Karpas-422 (cell line): ENCODE measurements at regions not wholly inside any gene's neighbourhood (a gene's known extent, or its start where the extent isn't known, plus 50 kb on each side); places are given as distances from the start of the nearest gene placed in this dataset.

Experiments used
- DNase-seq: peaks from one replicate; pipeline ENCODE4 v3.0.0-alpha.2; 2015
- H2AFZ ChIP-seq: fragments of 200-600 bp; sonication (generic); 2 replicates; pipeline ENCODE4 v1.6.1; 2014; ENCODE audit warnings: antibody characterized with exemption, low read length, mixed read lengths
- H3K27ac ChIP-seq: fragments of 200-600 bp; sonication (generic); 2 replicates; pipeline ENCODE4 v1.5.1; 2014; ENCODE audit warnings: mild to moderate bottlenecking, low read length, moderate library complexity
- H3K27me3 ChIP-seq: fragments of 200-600 bp; sonication (generic); 2 replicates; pipeline ENCODE4 v1.6.1; 2014; ENCODE audit warnings: low read length, mixed read lengths
- H3K36me3 ChIP-seq: fragments of 200-600 bp; sonication (generic); 2 replicates; pipeline ENCODE4 v1.6.1; 2014; ENCODE audit warnings: low read length, mixed read lengths; ENCODE audit not compliant: insufficient read depth
- H3K4me1 ChIP-seq: fragments of 200-600 bp; sonication (generic); 2 replicates; pipeline ENCODE4 v1.6.1; 2014; ENCODE audit warnings: mild to moderate bottlenecking, low read length, mixed read lengths
- H3K4me2 ChIP-seq: fragments of 200-600 bp; sonication (generic); 2 replicates; pipeline ENCODE4 v1.6.1; 2014; ENCODE audit warnings: low read length, low read depth, mild to moderate bottlenecking; ENCODE audit not compliant: poor library complexity, severe bottlenecking
- H3K4me3 ChIP-seq: fragments of 200-600 bp; sonication (generic); 2 replicates; pipeline ENCODE4 v1.5.1; 2014; ENCODE audit warnings: mild to moderate bottlenecking, antibody characterized with exemption, low read length, mixed read lengths
- H3K79me2 ChIP-seq: fragments of 200-600 bp; sonication (generic); 2 replicates; pipeline ENCODE4 v1.6.1; 2014; ENCODE audit warnings: mild to moderate bottlenecking, low read length, mixed read lengths
- H3K9ac ChIP-seq: fragments of 200-600 bp; sonication (generic); 2 replicates; pipeline ENCODE4 v1.6.0; 2014; ENCODE audit warnings: low read length
- H3K9me2 ChIP-seq: fragments of 200-600 bp; sonication (generic), shearing (Covaris generic); replicated peaks from 2 replicates; pipeline ENCODE4 v1.6.0; 2014; ENCODE audit warnings: mild to moderate bottlenecking, low read length, moderate library complexity; ENCODE audit not compliant: insufficient read depth
- H3K9me3 ChIP-seq: fragments of 300-700, 200-600 bp; sonication (generic); 2 replicates; pipeline ENCODE4 v1.6.1; 2014; ENCODE audit warnings: low read length, mixed read lengths
- H4K20me1 ChIP-seq: fragments of 200-600 bp; sonication (generic); 2 replicates; pipeline ENCODE4 v1.6.1; 2014; ENCODE audit warnings: mild to moderate bottlenecking, antibody characterized with exemption, low read length, low read depth; ENCODE audit not compliant: insufficient read depth

GRCh38 chr15:50828610-50829206 lies 63.2 kb upstream of the SPPL2A start:
- H3K4me2 ChIP-seq, result no peak overlapping the region
- no peak overlapping the region for H3K4me3 ChIP-seq
- no peaks in the 10 kb centered on the region for H3K27me3 ChIP-seq
- H3K27ac ChIP-seq, result no peak overlapping the region
- no peak overlapping the region for H2AFZ ChIP-seq
- no peak overlapping the region for H3K9ac ChIP-seq
- H3K36me3 ChIP-seq, result no peaks in the 10 kb centered on the region
- no peaks in the 10 kb centered on the region for H3K4me1 ChIP-seq
- H3K9me2 ChIP-seq, result no peaks in the 10 kb centered on the region
- H3K79me2 ChIP-seq, result no peaks in the 10 kb centered on the region
- no peaks in the 10 kb centered on the region for H3K9me3 ChIP-seq
- no peaks in the 10 kb centered on the region for H4K20me1 ChIP-seq
- DNase-seq, result no peak

GRCh38 chr15:50825946-50826345 lies 60.4 kb upstream of the SPPL2A start:
- Histone ChIP-seq H3K27ac (no peak overlapping the region), H2AFZ (no peak overlapping the region), H3K4me1 (no peaks in the 10 kb centered on the region), H3K9me2 (no peaks in the 10 kb centered on the region), H3K4me2 (no peak overlapping the region), H3K27me3 (no peaks in the 10 kb centered on the region), H3K9me3 (no peaks in the 10 kb centered on the region), H3K9ac (no peak overlapping the region), H4K20me1 (no peaks in the 10 kb centered on the region), H3K79me2 (no peaks in the 10 kb centered on the region), H3K4me3 (no peak overlapping the region), H3K36me3 (no peaks in the 10 kb centered on the region)
- DNase-seq, result no peak

- Histone ChIP-seq H3K9ac (no peak overlapping the region), H3K79me2 (no peaks in the 10 kb centered on the region), H3K4me1 (no peaks in the 10 kb centered on the region), H3K4me2 (no peak overlapping the region), H3K27me3 (no peaks in the 10 kb centered on the region), H3K9me2 (no peaks in the 10 kb centered on the region), H3K4me3 (no peak overlapping the region), H2AFZ (no peak overlapping the region), H4K20me1 (no peaks in the 10 kb centered on the region), H3K36me3 (no peaks in the 10 kb centered on the region), H3K9me3 (no peaks in the 10 kb centered on the region), H3K27ac (no peak overlapping the region)
- DNase-seq, result no peak
Observed at GRCh38 chr15:50824514-50824913, 59.0 kb upstream of the SPPL2A start.

GRCh38 chr15:50823281-50823680 lies 57.8 kb upstream of the SPPL2A start:
- no peak overlapping the region for H3K4me3 ChIP-seq
- H2AFZ ChIP-seq, result no peak overlapping the region
- H3K36me3 ChIP-seq, result no peaks in the 10 kb centered on the region
- no peak overlapping the region for H3K27ac ChIP-seq
- DNase-seq, result no peak
- no peak overlapping the region for H3K9ac ChIP-seq
- H3K9me2 ChIP-seq, result no peaks in the 10 kb centered on the region
- H3K4me1 ChIP-seq, result no peaks in the 10 kb centered on the region
- H3K79me2 ChIP-seq, result no peaks in the 10 kb centered on the region
- no peak overlapping the region for H3K4me2 ChIP-seq
- H4K20me1 ChIP-seq, result no peaks in the 10 kb centered on the region
- no peaks in the 10 kb centered on the region for H3K9me3 ChIP-seq
- H3K27me3 ChIP-seq, result no peaks in the 10 kb centered on the region

- Histone ChIP-seq H3K9me3 (no peaks in the 10 kb centered on the region), H3K27ac (no peak overlapping the region), H3K27me3 (no peaks in the 10 kb centered on the region), H4K20me1 (no peaks in the 10 kb centered on the region), H3K4me2 (no peak overlapping the region), H3K9ac (no peak overlapping the region), H3K79me2 (no peaks in the 10 kb centered on the region), H2AFZ (no peak overlapping the region), H3K4me1 (no peaks in the 10 kb centered on the region), H3K9me2 (no peaks in the 10 kb centered on the region), H3K36me3 (no peaks in the 10 kb centered on the region), H3K4me3 (no peak overlapping the region)
- DNase-seq, result no peak
Observed at GRCh38 chr15:50821476-50821875, 56.0 kb upstream of the SPPL2A start.

- H3K4me2 ChIP-seq, result no peak overlapping the region
- H3K79me2 ChIP-seq, result no peaks in the 10 kb centered on the region
- H3K4me3 ChIP-seq, result no peak overlapping the region
- no peak overlapping the region for H3K9ac ChIP-seq
- no peaks in the 10 kb centered on the region for H3K36me3 ChIP-seq
- no peaks in the 10 kb centered on the region for H4K20me1 ChIP-seq
- H3K27ac ChIP-seq, result no peak overlapping the region
- no peak overlapping the region for H2AFZ ChIP-seq
- no peaks in the 10 kb centered on the region for H3K4me1 ChIP-seq
- H3K27me3 ChIP-seq, result no peaks in the 10 kb centered on the region
- no peaks in the 10 kb centered on the region for H3K9me2 ChIP-seq
- DNase-seq, result no peak
- no peaks in the 10 kb centered on the region for H3K9me3 ChIP-seq
Observed at GRCh38 chr15:50820808-50821382, 55.4 kb upstream of the SPPL2A start.

- Histone ChIP-seq H3K36me3 (no peaks in the 10 kb centered on the region), H2AFZ (no peak overlapping the region), H3K27me3 (no peaks in the 10 kb centered on the region), H3K27ac (no peak overlapping the region), H3K4me1 (no peaks in the 10 kb centered on the region), H3K79me2 (no peaks in the 10 kb centered on the region), H3K9me2 (no peaks in the 10 kb centered on the region), H3K9me3 (no peaks in the 10 kb centered on the region), H3K9ac (no peak overlapping the region), H4K20me1 (no peaks in the 10 kb centered on the region), H3K4me2 (no peak overlapping the region), H3K4me3 (no peak overlapping the region)
- DNase-seq, result no peak
Observed at GRCh38 chr15:50819344-50819743, 53.8 kb upstream of the SPPL2A start.

- H3K4me2 ChIP-seq, result no peak overlapping the region
Observed at GRCh38 chr15:50815958-50816590, 50.6 kb upstream of the SPPL2A start.

More at GRCh38 chr15:50815958-50816590, 50.6 kb upstream of the SPPL2A start:
- no peak for DNase-seq
- Histone ChIP-seq H3K4me1 (no peaks in the 10 kb centered on the region), H3K36me3 (no peaks in the 10 kb centered on the region), H3K4me3 (no peak overlapping the region), H2AFZ (no peak overlapping the region), H4K20me1 (no peaks in the 10 kb centered on the region), H3K9me2 (no peaks in the 10 kb centered on the region), H3K79me2 (no peaks in the 10 kb centered on the region), H3K9me3 (no peaks in the 10 kb centered on the region), H3K27me3 (no peaks in the 10 kb centered on the region), H3K27ac (no peak overlapping the region), H3K9ac (no peak overlapping the region)
